ENCODE measurements at regions not wholly inside any gene's neighbourhood (a gene's known extent, or its start where the extent isn't known, plus 50 kb on each side); places are given as distances from the start of the nearest gene placed in this dataset.

DNA sequence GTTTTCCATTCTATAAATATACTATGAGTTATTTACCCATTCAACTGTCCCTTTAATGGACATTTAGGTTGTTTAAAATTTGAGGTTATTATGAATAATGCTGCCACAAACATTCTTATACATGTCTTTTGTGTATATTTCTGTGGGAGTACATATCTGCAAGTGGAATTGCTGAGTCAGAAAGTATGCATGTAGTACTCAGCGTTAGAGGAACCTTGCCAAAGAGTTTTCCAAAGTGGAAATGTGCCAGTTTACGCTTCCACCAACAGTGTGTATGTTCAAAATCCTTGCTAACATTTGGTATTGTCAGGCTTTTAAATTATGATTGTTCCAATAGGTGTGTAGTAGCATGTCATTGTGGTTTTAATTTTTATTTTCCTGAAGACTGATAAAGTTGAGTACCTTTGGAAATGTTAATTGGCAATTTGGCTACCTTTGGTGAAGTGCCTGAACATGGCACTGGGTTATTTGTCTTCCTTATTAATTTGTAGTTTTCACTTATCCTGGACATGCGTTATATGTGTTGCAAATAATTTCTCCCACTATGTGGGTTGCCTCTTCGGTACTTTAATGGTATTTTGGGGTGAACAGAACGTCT, 341.2 kb downstream of the CD83 start:
- intact Hi-C loops (cut with DNase I; ENCODE audit: low total_unique reads) = no loop called here
- Histone ChIP-seq H3K27ac (no peak overlapping the region), H3K27me3 (no peaks in the 10 kb centered on the region), H3K4me1 (peaks cover 22% of the 10 kb centered on the region), H3K9me3 (no peaks in the 10 kb centered on the region), H3K36me3 (ENCODE audit: low read depth, missing control alignments) (no peaks in the 10 kb centered on the region), H3K4me3 (no peak overlapping the region)
- DNase-seq = no peak
- TF ChIP-seq, protein P1, sequence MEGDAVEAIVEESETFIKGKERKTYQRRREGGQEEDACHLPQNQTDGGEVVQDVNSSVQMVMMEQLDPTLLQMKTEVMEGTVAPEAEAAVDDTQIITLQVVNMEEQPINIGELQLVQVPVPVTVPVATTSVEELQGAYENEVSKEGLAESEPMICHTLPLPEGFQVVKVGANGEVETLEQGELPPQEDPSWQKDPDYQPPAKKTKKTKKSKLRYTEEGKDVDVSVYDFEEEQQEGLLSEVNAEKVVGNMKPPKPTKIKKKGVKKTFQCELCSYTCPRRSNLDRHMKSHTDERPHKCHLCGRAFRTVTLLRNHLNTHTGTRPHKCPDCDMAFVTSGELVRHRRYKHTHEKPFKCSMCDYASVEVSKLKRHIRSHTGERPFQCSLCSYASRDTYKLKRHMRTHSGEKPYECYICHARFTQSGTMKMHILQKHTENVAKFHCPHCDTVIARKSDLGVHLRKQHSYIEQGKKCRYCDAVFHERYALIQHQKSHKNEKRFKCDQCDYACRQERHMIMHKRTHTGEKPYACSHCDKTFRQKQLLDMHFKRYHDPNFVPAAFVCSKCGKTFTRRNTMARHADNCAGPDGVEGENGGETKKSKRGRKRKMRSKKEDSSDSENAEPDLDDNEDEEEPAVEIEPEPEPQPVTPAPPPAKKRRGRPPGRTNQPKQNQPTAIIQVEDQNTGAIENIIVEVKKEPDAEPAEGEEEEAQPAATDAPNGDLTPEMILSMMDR (IDR thresholded peaks at IDR 0.05) = no peak
- no peak for TF ChIP-seq POLR2A (IDR thresholded peaks at IDR 0.05)
- 58 to 75% methylated on average over 5 of the region's 5 CpGs for WGBS, 2 donors

DNA sequence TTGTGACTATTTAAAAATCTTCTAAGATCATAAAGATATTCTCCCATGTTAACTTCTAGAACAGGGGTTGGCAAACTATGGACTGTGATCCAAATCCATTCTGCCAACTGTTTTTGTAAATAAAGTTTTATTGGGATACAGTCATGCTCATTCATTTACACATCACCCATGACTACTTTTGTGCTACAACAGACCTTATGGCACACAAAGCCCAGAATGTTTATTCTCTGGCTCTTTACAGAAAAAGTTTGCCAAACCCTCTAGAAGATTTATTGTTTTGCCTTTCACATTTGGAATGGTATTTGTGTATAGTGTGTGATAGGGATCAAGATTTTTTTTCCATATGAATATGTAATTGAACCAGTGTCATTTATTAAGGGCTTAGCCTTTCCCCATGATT, 341.7 kb downstream of the CD83 start:
- peaks cover 22% of the 10 kb centered on the region for H3K4me1 ChIP-seq
- no peak for TF ChIP-seq POLR2A (IDR thresholded peaks at IDR 0.05)
- TF ChIP-seq, protein P1 (IDR thresholded peaks at IDR 0.05) = no peak
- no peak overlapping the region for H3K4me3 ChIP-seq
- no peaks in the 10 kb centered on the region for H3K9me3 ChIP-seq
- no peak for DNase-seq
- H3K36me3 ChIP-seq (ENCODE audit: low read depth, missing control alignments) = no peaks in the 10 kb centered on the region
- intact Hi-C loops (cut with DNase I; ENCODE audit: low total_unique reads) = no loop called here
- H3K27me3 ChIP-seq = no peaks in the 10 kb centered on the region
- no peak overlapping the region for H3K27ac ChIP-seq

DNA sequence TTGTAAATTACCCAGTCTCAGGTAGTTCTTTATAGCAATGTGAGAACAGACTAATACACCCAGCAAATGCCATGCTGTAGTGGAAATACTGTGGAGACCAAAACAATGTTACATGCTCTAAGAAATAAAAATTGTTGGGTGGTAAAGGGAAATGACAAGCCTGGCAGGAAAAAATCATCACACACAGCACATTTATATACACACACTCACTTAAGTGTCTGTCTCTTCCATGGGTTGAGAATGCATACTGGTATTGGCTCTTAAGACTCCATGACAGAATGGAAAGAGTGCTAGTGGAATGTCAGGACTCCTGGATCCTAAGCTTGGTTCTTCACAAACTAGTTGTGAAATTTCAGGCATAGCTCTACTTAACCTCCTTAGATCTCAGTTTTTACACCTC, 343.0 kb downstream of the CD83 start:
- Histone ChIP-seq H3K27ac (no peak overlapping the region), H3K36me3 (ENCODE audit: low read depth, missing control alignments) (no peaks in the 10 kb centered on the region), H3K4me1 (peaks cover 13% of the 10 kb centered on the region), H3K27me3 (no peaks in the 10 kb centered on the region), H3K9me3 (no peaks in the 10 kb centered on the region), H3K4me3 (no peak overlapping the region)
- TF ChIP-seq POLR2A (IDR thresholded peaks at IDR 0.05) = no peak
- TF ChIP-seq, protein P1 (IDR thresholded peaks at IDR 0.05) = no peak
- DNase-seq = no peak
- intact Hi-C loops (cut with DNase I; ENCODE audit: low total_unique reads) = no loop called here

DNA sequence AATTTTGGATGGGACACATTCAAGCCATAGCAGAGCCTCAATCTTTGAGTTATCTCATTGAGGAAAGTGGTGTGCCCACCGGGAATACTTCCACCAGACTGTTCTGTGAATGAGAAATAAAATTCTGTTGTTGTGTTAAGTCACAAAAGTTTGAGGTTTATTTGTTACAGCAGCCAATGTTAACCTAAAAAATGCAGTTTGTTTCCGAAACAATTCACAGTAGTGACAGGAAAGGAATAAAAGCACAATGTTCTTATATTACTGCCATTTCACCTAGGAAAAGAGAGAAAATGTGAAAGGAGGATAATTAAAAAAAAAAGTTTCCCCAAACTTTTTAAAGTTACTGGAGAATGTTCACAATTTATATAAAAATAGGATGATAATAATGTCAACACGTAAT, 344.6 kb downstream of the CD83 start:
- 84 to 87% methylated on average over 3 of the region's 3 CpGs for WGBS, 2 donors
- Histone ChIP-seq H3K4me1 (no peaks in the 10 kb centered on the region), H3K9me3 (no peaks in the 10 kb centered on the region), H3K27ac (no peak overlapping the region), H3K4me3 (no peak overlapping the region), H3K27me3 (no peaks in the 10 kb centered on the region), H3K36me3 (ENCODE audit: low read depth, missing control alignments) (no peaks in the 10 kb centered on the region)
- TF ChIP-seq, protein P1 (IDR thresholded peaks at IDR 0.05) = no peak
- TF ChIP-seq POLR2A (IDR thresholded peaks at IDR 0.05) = no peak
- intact Hi-C loops (cut with DNase I; ENCODE audit: low total_unique reads) = no loop called here
- DNase-seq = no peak

DNA sequence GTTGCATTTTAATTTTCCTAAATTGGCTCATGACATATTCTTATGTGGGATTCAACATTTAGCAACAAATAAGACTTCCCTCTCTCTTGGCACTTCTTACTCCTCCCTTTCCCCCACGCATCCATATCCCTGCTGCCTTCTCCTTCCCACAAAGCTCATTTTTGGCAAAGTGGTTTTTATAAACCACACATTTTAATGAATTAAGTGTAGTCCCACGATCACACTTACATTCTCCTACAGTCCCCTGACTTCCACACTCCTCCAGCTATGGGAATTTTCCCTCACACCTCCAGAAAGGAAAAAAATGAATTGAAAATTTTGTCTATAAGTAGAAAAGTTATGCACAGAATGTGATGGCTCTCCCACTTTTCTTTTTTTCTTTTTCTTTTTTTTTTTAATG, 345.0 kb downstream of the CD83 start:
- no peak for DNase-seq
- Histone ChIP-seq H3K4me1 (no peaks in the 10 kb centered on the region), H3K36me3 (ENCODE audit: low read depth, missing control alignments) (no peaks in the 10 kb centered on the region), H3K27ac (no peak overlapping the region), H3K27me3 (no peaks in the 10 kb centered on the region), H3K4me3 (no peak overlapping the region), H3K9me3 (no peaks in the 10 kb centered on the region)
- intact Hi-C loops (cut with DNase I; ENCODE audit: low total_unique reads) = no loop called here
- 78 to 80% methylated on average over 2 of the region's 2 CpGs for WGBS, 2 donors
- TF ChIP-seq, protein P1 (IDR thresholded peaks at IDR 0.05) = no peak
- TF ChIP-seq POLR2A (IDR thresholded peaks at IDR 0.05) = no peak
